TTC549 (cell line): ENCODE measurements at regions not wholly inside any gene's neighbourhood (a gene's known extent, or its start where the extent isn't known, plus 50 kb on each side); places are given as distances from the start of the nearest gene placed in this dataset.
"Not testable (repeated sequence)": the region's sequence is repeated elsewhere in the genome, so short reads cannot be mapped to it uniquely, and the experiment has no call there.

Experiments used
- FAIRE-seq: peaks from 2 replicates; lab custom pipeline; 2012; peaks lifted over from hg19 to GRCh38; lab: Jason Lieb, UNC

GRCh38 chr10:65052111-65052510 is 1530.9 kb downstream of the REEP3 start:
- not testable (repeated sequence) for FAIRE-seq

DNA sequence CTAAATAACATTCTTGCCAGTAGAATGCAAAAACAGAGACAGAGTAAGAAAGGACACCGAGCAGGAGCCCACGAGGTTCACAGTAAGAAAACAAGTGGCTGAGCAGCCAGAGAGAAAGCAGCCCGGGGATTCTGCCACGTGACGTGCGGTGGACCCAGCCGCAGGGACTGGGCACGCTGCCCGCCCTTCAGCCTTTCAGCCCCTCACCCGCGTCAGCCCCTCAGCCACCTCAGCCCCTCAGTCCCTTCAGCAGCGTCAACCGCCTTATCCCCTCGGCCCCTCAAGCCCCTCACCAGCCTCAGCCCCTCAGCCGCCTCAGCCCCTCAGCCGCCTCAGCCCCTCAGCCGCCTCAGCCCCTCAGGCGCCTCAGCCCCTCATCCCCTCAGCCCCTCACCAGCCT is 1532.2 kb downstream of the REEP3 start:
- not testable (repeated sequence) for FAIRE-seq

- not testable (repeated sequence) for FAIRE-seq
Observed at GRCh38 chr10:65053831-65054351, 1532.7 kb downstream of the REEP3 start.

DNA sequence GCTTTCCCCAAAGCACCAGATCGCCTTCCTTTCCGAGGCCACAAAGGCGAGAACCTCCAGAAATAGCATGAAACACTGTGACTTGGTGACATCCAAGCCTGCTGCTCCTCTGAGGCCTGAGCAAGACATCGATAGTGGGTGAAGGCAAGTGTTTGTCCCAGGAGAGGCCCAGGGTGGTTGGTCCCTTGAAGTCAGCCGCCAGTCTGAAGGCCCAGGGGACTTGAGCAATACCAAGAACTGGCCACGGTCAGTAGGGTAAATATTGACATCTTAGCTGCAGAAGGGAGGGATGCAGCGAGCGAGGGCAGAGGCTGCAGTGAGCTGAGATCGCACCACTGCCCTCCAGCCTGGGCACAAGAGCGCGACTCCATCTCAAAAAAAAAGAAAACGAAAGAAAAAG is 1533.5 kb downstream of the REEP3 start:
- not testable (repeated sequence) for FAIRE-seq

DNA sequence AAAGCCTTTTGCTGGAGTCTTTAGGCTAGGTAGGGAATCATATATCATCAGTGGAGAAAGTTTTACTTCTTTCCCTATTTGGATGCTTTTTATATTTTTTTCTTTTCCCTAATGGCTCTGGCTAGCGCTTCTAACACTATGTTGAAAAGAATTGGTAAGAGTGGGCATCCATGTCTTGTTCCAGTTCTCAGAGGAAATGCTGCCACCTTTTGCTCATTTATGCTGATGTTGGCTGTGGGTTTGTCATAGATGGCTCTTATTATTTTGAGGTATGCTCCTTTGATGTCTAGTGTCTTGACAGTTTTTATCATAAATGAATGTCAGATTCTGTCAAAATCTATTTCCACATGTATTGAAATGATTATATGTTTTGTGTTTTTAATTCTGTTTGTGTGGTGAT is 1544.1 kb downstream of the REEP3 start:
- FAIRE-seq, result no peak

GRCh38 chr10:65083222-65083621 is 1562.0 kb downstream of the REEP3 start:
- FAIRE-seq, result no peak

DNA sequence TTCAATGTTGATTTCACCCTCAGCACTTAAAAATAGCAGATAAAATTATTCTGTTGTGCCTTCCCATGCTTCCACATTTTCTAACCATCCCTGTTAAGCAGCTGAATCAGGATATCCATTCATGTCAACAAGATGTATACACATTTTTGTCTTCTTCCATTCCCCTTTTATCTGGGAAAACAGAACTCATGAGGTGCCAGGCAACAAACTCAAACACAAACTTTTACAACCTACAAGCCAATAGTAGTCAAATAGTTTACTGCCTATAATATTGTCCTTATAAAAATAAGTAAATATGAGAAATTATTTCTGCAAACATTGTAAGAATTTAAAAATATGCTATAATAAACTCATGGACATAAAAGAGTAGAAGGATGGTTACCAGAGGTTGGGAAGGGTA is 1569.8 kb downstream of the REEP3 start:
- no peak for FAIRE-seq

DNA sequence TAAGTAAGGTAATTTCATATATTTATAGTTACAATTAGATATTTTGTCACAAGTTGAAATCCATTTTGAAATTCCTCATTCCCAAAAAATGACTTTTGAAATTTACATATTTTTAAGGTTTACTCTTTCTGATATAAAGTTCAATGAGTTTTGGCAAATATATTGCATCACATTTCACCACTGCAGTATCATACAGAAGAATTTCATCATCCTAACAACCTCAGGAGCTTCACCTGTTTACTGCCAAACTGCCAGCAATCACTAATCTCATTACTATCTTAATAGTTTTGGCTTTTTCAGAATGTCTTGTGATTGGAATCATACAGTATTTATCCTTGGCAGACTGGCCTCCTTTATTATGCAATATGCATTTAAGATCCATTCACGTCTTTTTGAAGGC is 1578.9 kb downstream of the REEP3 start:
- FAIRE-seq, result no peak

DNA sequence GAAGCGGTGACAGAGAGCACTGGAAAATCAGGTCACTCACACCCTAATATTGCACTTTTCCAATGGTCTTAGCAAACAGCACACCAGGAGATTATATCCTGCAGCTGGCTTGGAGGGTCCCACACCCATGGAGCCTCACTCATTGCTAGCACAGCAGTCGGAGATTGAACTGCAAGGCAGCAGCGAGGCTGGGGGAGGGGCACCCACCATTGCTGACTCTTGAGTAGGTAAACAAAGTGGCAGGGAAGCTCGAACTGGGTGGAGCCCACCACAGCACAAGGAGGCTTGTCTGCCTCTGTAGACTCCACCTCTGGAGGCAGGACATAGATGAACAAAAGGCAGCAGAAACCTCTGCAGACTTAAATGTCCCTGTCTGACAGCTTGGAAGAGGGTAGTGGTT is 1579.7 kb downstream of the REEP3 start:
- not testable (repeated sequence) for FAIRE-seq

DNA sequence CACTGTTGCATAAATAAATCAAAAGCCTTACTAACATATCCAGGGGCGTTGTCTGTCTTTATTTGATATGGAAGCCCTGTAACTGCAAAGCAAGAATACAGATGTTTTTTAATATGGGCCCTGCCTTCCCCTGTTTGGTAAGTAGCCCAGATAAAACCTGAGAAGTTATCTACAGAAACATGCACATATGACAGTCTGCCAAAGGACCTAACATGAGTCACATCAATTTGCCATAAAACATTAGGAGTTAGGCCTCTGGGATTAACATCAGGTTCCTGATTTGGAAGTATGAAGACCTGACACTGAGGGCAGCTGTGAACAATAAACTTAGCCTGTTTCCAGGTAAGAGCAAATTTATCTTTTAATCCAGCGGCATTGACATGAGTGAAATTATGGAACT is 1588.8 kb downstream of the REEP3 start:
- FAIRE-seq, result no peak

- not testable (repeated sequence) for FAIRE-seq
Observed at GRCh38 chr10:65111059-65111458, 1589.9 kb downstream of the REEP3 start.

- no peak for FAIRE-seq
Observed at GRCh38 chr10:65112573-65112972, 1591.4 kb downstream of the REEP3 start.

DNA sequence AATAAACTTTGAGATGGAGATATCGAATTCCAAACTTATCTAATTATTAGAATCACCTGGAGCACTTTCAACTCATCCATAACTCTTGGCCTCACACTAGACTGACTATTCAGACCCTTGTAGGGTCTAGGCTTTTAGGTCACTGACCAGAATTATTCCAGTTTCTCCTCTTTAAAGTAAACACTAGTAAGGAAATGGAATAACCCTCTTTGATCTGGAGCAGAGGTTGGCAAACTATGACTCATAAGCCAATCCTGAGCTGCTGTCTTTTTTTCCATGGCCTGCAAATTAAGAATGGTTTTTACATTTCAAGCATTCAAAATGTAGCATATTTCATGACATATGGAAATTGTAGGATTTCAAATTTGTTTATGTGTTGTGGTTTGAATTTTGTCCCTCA is 1601.9 kb downstream of the REEP3 start:
- no peak for FAIRE-seq

- FAIRE-seq, result no peak
Observed at GRCh38 chr10:65125212-65125611, 1604.0 kb downstream of the REEP3 start.

DNA sequence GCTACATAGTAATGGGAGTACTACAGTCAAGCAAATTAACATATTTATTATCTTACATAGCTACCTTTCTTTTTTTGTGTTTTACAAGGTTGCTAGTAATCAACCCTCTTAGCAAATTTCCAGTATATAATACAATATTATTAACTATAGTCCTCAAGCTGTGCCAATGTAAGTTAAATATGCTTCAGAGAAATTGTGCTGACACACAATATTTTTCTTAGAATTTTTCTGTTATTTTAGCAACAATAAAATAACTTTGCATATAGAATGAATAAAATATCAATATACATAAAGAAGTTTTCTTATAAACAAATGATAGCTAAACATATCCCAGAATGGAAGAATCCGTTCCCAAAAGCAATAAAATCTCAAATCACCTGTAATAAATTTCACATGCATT is 1605.1 kb downstream of the REEP3 start:
- FAIRE-seq, result no peak

DNA sequence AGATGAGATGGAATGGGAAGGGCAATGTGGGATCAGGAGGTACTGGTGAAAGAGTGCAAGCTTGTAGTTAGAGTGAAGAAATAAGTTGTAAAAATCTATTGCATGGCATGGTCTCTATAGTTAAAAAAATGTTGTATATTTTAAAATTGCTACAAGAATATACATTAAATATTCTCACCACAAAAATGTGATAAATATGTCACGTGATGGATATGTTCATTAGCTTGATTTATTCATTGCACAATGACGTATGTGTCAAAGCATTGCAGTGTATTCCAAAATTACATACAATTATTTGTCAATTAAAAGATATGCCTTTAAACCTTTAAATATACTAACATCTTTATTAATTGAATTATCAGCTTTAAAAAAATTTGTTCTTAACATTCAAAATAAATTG is 1607.1 kb downstream of the REEP3 start:
- no peak for FAIRE-seq

- no peak for FAIRE-seq
Observed at GRCh38 chr10:65130162-65130758, 1609.1 kb downstream of the REEP3 start.

DNA sequence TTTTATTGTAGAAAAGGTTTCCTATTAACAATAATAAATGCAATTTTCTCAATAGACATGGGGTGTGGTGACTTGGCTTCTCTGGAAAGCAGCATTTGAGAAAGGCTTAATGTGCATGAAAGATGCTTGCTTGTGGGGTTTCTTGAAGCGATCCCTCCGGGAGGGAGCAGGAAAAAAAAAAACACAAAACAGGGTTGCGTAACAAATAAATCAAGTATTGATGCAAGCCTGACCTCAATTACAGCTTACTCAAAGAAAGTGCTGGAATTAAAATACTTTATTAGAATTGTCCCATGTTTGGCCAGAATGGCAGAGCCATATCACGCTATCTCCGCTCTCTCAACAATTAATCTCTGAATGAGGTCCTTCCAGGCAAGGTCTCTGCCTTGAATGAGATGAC is 1612.5 kb downstream of the REEP3 start:
- FAIRE-seq, result no peak

GRCh38 chr10:65135508-65135907 is 1614.3 kb downstream of the REEP3 start:
- FAIRE-seq, result no peak

GRCh38 chr10:65142641-65143435 is 1621.6 kb downstream of the REEP3 start:
- FAIRE-seq, result no peak

- no peak for FAIRE-seq
Observed at GRCh38 chr10:65143723-65144122, 1622.5 kb downstream of the REEP3 start.

- no peak for FAIRE-seq
Observed at GRCh38 chr10:65149878-65150277, 1628.7 kb downstream of the REEP3 start.

- FAIRE-seq, result no peak
Observed at GRCh38 chr10:65166272-65166671, 1645.1 kb downstream of the REEP3 start.

- FAIRE-seq, result no peak
Observed at GRCh38 chr10:65172249-65172648, 1651.0 kb downstream of the REEP3 start.
